GM21360 (cell line): ENCODE measurements at regions not wholly inside any gene's neighbourhood (a gene's known extent, or its start where the extent isn't known, plus 50 kb on each side); places are given as distances from the start of the nearest gene placed in this dataset.

Experiments used
- ATAC-seq: cut with Tn5 transposase; IDR thresholded peaks from one replicate; pipeline ENCODE4 v1.9.1; 2021; ENCODE audit warnings: mild to moderate bottlenecking, moderate library complexity; ENCODE audit not compliant: unreplicated experiment

DNA sequence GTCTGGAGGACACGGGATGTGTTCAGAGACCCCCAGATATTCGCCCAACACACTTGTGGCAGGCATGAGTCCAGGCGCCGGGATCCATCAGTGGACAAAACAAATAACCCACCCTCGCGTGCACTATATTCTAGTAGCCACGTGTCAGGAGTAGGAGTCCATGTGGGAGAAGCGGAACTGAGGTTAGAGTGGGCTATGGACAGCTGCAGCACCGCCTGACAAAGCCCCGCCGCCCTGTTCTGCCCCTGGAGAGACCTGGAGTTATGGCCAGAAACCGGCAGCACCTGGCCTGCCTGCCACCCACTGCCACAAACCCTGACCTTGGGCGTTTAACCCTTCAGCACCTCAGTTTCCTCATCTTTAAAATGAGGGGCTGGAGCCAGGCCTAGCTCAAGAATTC, 181.0 kb upstream of the RNF32 start:
- ATAC-seq: no peak

DNA sequence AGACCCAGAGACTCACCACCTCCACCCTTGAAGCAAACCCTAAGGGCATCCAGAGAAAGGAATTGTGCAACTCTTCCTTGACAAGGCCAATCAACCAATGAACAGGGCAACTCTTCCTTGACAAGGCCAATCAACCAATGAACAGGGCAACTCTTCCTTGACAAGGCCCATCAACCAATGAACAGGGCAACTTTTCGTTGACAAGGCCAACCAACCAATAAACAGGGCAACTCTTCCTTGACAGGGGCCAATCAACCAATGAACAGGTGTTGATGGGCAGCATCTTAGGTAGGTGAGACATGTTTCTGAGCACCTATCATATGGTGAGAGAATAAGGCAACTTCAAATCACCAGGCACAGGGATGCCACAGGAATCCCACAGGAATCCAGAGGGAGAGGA, 181.5 kb upstream of the RNF32 start:
- ATAC-seq: no peak

DNA sequence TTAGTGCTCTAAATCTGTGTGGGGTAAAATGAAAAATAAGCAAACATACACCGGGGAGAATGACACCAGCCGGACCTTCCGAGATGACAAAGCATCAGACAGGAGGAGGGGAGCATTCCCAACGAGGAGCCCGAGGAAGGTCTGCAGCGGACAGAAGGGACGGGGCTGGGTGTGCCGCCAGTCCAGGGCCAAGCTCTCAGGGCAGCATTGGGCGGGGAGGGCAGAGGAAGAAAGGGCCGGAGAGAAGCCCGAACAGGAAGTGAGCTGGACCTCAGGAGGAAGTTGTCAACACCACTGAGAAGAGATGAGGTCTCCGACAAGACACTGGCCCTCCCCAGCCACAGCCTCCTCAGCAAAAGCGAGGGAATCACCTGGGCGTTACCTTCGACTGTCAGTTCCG, 182.6 kb upstream of the RNF32 start:
- no peak for ATAC-seq

DNA sequence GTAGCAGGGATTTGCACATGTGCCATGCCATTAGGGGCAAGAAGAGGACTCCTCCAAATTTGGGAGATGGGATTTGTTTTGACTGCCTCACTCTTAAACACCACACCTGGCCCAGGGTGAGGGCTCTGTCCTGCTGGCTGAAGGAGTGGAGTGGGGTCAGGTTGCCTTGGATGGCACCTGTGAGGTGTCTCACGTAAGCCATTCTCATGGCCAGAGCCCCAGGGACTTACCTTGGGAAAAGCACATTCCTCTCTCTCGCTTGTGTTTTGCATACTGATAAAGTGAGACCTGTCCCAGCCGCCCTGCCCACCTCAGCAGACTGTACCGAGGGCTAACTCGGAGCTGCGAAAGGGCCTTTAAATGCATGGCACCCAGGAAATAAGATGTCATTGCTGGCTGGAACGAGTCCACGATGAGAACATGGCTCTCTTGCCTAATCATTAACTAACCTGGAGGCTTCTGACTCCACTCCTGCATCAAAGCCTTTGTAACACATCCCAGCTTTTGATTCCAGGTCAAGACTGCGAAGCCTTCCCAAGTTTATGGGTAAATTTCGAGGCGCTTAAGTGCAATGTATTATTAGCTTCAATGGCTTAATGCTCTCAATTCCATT, 184.0 kb upstream of the RNF32 start:
- ATAC-seq: no peak

DNA sequence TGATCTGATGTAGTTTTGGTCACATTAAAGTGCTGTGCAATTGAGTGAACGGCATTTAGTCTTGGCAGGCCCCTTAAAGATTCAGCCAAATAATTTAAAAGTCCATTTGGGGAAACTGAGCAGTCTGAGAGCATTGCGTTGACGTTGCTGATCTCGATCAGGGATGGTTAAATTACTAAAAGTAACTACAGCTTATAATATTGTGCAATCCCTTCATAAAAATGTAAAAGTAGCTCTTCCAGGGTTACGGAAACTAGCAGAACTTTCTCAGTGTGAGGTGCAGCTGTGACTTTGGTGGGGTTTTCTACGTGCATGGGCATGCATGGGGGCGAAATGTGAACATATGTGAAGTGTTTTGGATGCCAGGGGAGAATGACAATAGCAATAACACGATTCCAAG, 184.5 kb upstream of the RNF32 start:
- ATAC-seq: no peak

DNA sequence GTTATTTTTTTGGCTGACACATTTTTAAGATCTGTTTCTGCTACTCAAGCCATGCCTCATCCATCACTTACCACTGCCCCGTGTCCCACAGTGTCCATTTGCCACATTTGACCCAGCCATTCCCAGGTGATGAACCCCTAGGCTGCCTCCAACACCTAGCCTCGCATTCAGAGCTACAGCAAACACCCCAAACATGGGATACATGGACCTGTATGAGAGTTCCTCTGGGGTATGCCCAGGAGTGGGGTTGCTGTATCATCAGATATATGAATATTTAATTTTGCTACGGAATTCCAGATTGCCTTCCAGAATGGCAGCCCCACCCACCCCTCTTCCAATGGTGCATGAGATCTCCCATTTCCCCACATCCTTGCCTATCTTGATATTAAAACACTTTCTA, 190.1 kb upstream of the RNF32 start:
- no peak for ATAC-seq

DNA sequence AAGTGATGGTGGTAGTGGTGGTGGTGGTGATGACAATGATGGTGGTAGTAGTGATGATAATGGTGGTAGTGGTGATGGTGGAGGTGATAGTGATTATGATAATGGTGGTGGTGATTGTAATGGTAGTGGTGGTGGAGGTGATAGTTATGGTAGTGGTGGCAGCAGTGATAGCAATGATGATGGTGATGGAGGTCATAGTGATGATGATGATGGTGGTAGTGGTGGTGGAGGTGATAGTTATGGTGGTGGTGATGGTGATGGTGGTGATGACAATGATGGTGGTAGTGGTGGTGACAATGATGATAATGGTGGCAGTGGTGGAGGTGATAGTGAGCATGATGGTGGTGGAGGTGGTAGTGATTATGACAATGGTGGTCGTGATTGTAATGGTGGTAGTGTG, 191.7 kb upstream of the RNF32 start:
- no peak for ATAC-seq

DNA sequence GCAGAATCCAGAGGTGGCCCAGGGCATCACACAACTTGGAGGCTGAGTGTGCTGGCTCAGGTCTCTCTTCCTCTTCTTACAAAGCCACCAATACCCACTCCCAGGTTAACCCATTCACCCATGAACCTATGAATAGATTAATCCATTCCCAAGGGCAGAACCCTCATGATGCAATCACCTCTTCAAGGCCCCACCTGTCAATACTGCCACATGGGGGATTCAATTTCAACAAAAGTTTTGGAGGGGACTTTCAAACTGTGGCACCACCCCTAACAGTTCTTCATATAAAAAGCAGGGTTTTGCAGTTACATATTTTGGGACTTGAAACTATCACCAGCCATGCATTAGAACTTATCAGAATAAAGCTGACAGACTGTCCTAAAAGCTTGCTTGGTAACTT, 193.6 kb upstream of the RNF32 start:
- ATAC-seq: no peak

DNA sequence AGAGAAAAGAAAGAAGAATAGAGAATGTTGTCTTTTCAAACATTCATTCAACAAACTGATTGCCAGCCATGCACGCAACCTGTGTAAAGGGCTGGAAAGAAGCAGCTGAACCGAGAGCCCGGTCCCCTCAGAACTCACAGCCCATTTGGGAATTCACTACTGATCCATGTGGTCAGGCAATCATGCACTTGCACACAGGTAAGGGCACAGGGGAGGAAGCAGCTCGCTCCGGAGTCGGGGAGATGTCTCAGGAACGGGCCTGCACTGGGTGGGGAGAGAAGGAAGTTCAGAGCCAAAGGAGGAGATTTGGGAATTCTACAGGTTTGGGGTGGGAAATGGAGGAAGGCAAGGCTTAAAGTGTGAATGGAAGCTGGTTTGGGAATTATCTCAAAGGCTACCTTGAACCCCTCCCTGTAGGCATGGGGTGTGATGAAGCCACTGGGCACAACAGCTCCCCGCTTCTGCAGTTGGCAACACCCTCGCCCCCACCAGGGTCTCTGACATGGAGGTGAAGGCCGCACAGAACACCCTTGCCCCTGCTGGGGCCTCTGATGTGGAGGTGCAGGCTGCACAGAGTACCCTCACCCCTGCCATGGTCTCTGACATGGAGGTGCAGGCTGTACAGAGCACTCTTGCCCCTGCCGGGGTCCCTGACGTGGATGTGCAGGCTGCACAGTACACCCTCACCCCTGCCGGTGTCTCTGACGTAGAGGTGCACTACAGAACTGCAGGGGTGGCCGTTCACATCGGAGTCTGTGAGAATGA, 194.4 kb upstream of the RNF32 start:
- ATAC-seq: no peak

DNA sequence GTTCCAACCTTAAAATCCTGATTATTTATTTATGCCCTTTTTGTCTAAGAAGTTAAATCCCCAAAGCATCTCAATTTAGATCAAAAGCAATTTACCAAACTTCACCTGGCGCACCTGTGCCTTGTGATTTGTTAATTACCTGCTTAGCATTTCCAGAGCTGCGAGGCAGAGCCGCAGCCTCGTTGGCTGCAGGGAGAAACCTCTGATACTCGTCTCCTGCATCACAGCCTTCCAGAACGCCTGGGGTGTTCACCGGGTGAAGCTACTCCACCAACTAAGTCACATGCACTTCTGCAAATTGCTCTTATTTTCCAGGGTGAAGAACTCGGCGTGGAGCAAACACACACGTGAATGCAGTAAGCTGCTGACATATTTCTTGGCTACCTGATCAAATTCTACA, 198.1 kb upstream of the RNF32 start:
- ATAC-seq: no peak

DNA sequence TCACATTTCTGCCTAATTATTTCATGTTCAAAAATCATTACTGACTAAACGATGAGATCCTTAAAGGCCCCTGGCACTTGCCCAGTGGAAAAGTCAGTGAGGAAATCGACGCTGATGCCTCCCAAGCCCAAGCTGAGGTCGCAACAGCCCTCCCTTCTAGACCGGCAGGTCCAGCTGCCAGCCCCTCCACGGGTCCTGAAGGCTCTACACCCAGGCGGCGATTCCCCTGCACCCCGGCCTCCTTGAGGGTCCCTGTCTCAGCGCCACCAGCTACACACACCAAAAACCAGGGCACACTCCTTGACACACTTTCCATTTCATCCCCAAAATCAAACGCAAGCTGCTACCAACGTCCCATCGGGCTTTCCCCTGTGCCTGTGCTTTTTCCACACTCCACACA, 200.1 kb upstream of the RNF32 start:
- ATAC-seq: no peak

DNA sequence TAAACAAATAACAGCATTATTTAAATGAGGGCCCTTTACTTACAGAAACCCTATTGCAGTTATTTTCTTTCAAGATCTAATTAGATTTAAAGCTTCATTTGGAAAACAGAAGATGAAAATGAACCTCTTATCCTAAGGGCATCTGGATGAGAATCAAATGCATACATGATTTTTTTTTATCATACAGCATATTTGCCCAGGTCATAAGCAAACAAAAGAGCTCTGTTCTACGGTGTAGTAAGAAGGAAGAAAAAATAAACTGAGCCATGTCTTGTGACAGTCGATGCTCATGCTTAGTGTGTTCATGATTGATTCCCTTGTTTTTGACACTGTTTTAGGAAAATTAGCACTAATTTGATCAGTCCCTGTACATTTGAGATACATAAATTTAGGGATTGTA, 202.6 kb upstream of the RNF32 start:
- ATAC-seq: no peak

DNA sequence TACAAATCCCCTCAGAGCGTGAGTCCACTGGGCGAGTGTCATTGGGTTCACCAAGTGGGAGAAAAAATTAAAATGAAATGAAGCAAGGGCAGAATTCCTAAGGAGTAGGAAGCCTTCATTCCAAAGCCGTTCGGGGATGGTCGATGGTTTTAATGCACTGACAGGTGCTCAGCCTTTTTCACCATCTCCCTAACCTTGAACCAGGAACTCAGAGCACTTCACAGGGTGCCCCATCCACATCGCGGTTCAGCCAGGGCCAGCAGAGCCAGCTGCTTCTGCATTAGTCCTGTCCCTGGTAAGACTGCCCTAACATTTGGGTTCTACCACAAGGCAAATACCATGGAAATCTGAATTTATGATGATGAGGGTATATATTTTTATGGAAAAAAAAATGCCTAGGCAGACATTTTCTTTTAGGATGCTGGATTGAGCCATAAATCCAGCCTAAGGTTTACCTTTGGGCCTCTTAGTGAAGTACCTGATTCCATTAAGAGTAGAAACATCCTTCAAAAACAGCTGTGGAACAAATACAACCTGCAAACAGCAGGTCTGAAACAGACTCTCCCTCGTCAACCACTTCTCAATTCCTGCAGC, 203.5 kb upstream of the RNF32 start:
- ATAC-seq: no peak

DNA sequence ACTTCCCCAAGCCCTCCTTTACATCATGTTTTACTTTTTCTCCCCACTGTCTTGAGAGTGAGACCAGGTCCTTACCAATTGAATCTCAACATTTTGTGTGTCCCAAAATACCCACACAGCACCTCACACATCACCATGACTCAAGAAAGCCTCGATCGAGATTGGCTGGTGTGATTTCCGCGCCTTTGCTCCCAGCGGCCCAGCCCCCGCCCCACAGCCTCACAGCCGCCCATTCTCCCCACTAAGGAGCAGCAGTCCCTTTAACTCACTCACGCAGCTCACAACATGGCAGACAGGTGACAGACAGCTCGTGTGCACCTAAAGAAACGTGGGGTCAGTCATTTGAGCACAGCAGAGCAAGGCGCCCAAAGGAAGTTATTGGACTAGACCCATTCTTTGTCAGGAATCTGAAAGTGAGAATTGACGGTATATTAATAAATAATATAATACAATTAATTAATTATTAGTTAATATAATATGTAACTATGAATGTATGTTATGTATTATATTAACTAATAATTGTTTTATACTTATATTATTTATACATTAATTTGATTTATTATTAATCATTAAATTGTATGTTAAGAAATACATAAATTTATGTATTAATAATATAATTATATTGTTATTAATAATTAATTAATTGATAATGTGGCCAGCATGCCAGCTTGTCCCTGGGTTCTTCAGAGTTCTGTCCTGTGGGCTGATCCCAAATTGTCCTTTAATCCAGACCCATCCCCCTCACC, 204.9 kb upstream of the RNF32 start:
- no peak for ATAC-seq

DNA sequence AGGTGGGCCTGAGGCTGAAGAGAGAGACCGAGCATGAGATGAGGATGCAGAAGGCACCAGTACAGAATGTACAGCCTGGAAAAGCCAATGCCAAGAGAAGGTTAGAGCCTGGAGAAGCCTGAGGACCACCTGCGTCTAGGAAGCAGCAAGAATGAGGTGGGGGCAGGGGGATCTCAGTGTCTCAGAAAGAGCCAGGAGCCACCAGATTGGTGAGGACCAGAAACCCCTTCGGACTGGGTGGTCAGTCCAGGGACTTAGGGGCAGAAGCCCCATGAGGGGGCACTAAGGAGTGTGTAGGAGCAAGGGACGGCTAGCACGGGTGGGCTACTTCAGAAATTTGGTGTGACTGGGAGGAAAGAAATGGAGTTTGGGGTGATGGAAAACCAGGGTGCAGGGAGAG, 205.9 kb upstream of the RNF32 start:
- no peak for ATAC-seq

DNA sequence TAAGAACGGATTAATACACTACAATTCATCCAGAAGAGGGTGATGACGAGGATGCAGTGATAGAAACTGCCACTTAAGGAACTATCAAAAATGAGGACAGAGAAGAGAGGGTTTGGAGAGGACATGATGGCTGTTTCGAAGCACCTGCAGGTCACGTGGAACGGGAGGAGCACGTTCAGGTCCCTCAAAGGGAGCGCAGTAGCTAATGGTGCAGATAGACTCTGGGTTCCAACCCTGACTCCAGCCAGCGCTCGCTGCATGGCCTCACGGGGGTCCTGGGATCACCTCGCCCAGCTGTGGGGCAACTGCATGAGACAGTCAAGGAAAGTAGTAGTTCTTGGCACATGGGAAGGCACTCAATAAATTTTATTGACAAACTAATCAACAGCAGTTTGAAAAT, 208.6 kb upstream of the RNF32 start:
- no peak for ATAC-seq

DNA sequence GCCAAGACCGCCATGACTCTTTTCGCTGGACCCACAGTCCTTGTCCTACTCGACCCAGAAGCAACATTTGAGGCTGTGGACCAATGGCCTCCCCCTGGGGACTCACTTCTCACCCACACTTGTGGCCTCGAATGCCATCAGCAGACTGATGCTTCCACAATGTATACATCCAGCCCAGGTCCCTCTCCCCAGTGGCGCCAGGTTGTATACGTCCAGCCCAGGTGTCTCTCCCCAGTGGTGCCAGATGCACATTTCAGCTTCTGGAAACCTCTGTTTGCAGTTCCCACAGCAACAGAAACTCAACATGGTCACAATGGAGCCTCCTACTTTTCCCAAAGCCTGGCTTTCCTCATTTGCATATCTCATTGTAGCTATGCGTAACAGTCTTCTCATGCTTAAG, 210.5 kb upstream of the RNF32 start:
- ATAC-seq: no peak

DNA sequence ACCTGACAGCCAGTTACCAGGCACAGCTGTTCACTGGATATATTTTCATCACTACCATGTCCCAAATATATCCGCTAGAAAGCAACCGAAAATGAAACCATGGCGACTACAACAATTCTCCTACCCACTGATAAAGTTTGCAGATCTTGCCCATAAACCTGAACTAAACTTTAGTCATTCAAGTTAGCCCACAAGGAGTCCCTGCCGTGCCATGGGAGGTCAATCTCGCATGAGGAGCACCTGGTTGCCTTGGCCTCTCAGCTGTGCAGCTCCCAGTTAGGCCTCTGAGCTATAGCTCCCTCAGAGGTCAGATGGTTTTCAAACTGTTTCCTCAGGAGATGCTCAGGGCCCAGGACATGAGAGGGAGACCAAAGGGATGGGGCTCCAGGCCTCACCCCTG, 211.1 kb upstream of the RNF32 start:
- ATAC-seq: no peak

DNA sequence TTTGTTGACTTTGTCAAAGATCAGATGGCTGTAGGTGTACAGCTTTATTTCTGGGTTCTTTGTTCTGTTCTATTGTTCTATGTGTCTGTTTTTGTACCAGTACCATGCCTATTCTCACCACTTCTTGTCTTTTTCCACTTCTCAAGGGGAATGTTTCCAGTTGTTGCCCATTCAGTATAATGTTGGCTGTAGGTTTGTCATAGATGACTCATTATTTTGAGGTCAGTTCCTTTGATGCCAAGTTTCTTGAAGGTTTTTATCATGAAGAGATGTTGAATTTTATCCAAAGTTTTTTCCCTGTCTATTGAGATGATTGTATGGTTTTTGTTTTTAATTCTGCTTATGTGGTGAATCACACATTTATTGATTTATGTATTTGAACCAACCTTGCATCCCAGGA, 216.7 kb upstream of the RNF32 start:
- ATAC-seq: no peak

DNA sequence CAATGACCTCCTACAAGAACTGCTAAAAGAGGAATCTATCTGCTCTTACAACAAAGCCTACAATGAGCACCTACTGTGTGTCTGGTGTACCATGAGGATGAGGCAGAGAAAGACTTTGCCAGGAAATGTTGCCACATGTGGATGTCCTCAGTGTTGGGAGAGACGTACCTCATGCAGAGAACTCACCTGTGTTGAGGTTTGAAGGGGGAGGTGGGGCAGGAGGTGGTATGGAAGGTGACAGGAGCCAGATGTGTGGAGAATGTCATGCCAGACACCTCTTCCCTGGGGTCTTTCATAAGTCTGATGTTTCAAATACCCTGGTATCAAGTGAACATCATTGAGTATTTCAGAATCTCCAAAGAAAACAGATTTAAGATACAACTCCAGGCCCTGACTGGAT, 220.1 kb upstream of the RNF32 start:
- no peak for ATAC-seq

DNA sequence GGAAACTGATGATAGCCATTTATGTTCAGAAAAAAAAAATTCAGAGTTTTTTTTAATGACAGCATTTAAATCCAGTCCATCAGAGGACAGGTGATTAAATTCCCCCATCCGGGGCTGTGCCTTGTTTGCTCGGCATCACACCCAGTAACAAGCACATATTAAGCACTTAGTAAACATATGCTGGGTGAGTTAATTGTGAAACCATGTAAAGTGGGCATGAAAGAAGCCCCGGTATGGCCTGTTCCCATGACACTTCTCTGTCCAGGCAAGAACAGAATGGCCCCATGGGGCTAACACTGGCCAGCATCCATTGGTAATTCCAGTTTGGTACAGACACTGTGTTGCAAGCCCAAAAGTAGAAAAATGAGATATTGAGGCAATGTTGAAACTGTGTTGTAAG, 220.8 kb upstream of the RNF32 start:
- ATAC-seq: no peak

DNA sequence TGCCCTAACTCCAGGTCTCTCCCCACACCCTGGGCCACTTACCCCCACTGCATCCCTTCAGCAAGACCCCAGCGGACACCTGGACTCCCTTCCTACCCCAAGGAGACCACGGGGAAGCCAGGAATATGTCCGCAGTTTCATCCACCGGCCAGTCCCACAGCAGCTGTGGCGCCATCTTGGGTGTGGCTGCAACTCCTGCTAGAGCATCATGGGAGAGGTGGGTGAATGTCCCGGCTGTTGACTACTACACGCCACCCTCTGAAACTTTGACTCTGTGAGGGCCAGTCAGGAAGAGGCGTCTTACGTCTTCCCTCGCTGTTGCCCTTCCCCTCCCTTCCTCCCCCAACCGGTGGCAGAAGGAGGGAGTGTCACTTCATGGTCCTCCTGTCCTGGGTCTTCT, 238.3 kb upstream of the RNF32 start:
- ATAC-seq: no peak
